Body of pancreas (tissue), 4 donors: ENCODE measurements at regions not wholly inside any gene's neighbourhood (a gene's known extent, or its start where the extent isn't known, plus 50 kb on each side); places are given as distances from the start of the nearest gene placed in this dataset.

Experiments used
- ATAC-seq: fragments of 150-250 bp; one replicate; pipeline ENCODE4 v1.9.1; 2016
- DNase-seq, 4 donors: peaks; one replicate each; pipeline ENCODE4 v3.0.0-alpha.2; 2019
- H3K27ac ChIP-seq, 4 donors: fragments of 200-600 bp; sonication (generic); 1 replicate in 3 of 4; 2 replicates in 1 of 4; pipeline versions ENCODE4 v1.5.1 to v1.6.1; 2016 to 2019; ENCODE audit warnings: mild to moderate bottlenecking in 1 of 4, mixed read lengths in 1 of 4, moderate library complexity in 1 of 4
- H3K27me3 ChIP-seq, 2 donors: fragments of 200-600 bp; sonication (generic); one replicate each; pipeline ENCODE4 v1.6.0; 2016; ENCODE audit warnings: mild to moderate bottlenecking in 1 of 2
- H3K36me3 ChIP-seq, 2 donors: fragments of 200-600 bp; sonication (generic); replicated peaks in 1 of 2; 2 replicates each; pipeline ENCODE4 v1.5.1; 2016; ENCODE audit warnings: low read depth in 2 of 2; ENCODE audit not compliant: insufficient read depth in 1 of 2
- H3K4me1 ChIP-seq: fragments of 200-600 bp; sonication (generic); one replicate; pipeline ENCODE4 v1.6.0; 2016
- H3K4me3 ChIP-seq, 2 donors: fragments of 200-600 bp; sonication (generic); 1 replicate in 1 of 2; 2 replicates in 1 of 2; pipeline ENCODE4 v1.5.1; 2016 to 2019
- H3K9me3 ChIP-seq, 3 donors: fragments of 200-600 bp; sonication (generic); 1 replicate in 2 of 3; 2 replicates in 1 of 3; pipeline ENCODE4 v1.5.1; 2016
- POLR2A ChIP-seq, 3 donors: fragments of 450-650 bp; IDR thresholded peaks; one replicate each; pipeline ENCODE4 v1.6.1; 2016; ENCODE audit warnings: antibody characterized with exemption in 3 of 3, mild to moderate bottlenecking in 2 of 3
- WGBS, 2 donors: methylation state at CpG; one replicate each; pipeline ENCODE4 v1.1.5; 2017; 5-methylcytosine and 5-hydroxymethylcytosine counted together
- intact Hi-C: fragments of 100-400 bp; cut with DNase I; formaldehyde crosslinking; loops from one replicate; pipeline ENCODE4 v1.15.1; 2023
- TF ChIP-seq, protein P1 (sequence below), 7 experiments: fragments of 450-650 bp in 4 of 7; fragments of 200-600 bp in 3 of 7; sonication (generic) in 3 of 7; IDR thresholded peaks; one replicate each; pipeline ENCODE4 v1.5.1; 2016 to 2019; ENCODE audit warnings: antibody characterized with exemption in 7 of 7

DNA sequence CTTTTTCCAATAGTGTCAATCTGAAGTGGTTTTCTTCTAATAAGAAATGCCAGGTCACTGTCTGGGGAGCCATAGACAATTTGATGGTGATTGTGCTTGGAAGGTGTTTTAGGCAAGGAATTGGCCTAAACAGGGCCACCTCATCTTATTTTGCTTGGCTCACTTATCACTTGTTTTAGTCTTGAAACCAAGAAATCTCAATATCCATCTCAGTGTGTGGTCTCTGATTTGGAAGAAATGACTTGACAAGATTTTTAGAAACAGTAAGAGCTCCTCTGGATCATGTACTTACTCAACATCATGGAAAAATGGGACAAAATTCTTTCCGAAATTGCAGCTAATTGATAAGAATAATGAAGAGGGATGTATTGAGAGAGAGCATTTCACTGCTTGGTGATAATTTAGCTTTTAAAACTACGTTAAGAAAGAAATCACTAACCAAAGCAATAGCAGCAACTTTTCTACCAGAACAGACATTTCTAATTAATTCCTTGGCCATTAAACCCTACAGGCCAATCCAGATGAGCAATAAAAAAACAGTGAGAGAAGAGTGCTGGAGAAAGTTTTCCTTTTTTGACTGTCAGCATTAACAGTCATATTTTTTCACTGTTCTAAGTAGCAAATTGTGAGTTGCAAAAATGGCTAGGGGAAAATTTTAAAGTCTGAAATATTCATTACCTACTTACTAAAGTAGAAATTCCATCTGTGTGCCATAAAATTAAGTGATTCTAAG, 157.3 kb downstream of the AEBP2 start:
- TF ChIP-seq, protein P1, sequence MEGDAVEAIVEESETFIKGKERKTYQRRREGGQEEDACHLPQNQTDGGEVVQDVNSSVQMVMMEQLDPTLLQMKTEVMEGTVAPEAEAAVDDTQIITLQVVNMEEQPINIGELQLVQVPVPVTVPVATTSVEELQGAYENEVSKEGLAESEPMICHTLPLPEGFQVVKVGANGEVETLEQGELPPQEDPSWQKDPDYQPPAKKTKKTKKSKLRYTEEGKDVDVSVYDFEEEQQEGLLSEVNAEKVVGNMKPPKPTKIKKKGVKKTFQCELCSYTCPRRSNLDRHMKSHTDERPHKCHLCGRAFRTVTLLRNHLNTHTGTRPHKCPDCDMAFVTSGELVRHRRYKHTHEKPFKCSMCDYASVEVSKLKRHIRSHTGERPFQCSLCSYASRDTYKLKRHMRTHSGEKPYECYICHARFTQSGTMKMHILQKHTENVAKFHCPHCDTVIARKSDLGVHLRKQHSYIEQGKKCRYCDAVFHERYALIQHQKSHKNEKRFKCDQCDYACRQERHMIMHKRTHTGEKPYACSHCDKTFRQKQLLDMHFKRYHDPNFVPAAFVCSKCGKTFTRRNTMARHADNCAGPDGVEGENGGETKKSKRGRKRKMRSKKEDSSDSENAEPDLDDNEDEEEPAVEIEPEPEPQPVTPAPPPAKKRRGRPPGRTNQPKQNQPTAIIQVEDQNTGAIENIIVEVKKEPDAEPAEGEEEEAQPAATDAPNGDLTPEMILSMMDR (IDR thresholded peaks at IDR 0.05): no peak
- TF ChIP-seq POLR2A (IDR thresholded peaks at IDR 0.05): no peak

DNA sequence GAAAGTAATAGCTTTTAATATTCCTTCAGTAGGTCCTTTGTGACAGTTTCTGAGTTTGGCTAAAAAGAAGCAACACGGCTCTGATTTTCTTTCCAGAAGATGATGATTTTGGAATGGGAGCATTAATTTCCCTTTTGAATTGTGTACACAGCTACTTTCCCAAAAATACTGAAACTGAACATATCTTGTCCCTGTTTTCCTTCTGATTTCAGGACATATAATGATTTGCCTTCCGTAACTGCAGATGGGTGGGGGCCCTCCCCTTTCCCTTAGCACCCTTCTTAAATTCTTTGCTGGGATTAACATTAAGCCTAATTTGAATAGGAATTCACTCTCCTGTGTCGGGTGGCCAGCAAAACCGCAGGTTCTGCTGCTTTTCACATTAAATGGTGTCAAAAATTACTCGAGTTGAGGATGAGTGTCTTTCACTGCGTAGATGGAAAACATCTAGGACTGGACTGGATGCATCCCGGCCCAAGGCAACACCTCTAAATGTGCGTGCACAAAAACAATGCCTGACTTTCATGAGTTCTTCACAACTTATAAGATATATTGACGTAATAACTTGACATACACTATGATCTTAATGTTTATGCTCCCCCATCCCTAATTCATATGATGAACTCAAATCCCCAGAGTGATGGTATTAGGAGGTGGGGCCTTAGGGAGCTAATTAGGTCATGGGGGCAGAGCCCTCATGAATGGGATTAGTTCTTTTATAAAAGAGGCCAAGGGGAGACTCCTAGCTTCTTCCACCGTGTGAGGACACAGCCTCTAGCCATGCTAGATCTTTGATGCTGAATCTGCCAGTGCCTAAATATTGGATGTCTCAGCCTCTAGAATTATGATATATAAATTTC, 158.1 kb downstream of the AEBP2 start:
- Histone ChIP-seq H3K27ac (no peak overlapping the region), H3K4me3 (no peak overlapping the region), H3K27me3 (no peaks in the 10 kb centered on the region), H3K36me3 (no peaks in the 10 kb centered on the region), H3K4me1 (no peaks in the 10 kb centered on the region), H3K9me3 (no peaks in the 10 kb centered on the region)
- TF ChIP-seq POLR2A (IDR thresholded peaks at IDR 0.05): no peak
- ATAC-seq (no peak), DNase-seq (no peak)
- intact Hi-C loops: no loop called here
- 73 to 84% methylated on average over 10 of the region's 10 CpGs for WGBS, 2 donors

More for the DNA sequence above, 157.3 kb downstream of the AEBP2 start:
- intact Hi-C loops: no loop called here
- WGBS, 2 donors: 63 to 84% methylated on average over 2 of the region's 2 CpGs
- H3K36me3 ChIP-seq: no peaks in the 10 kb centered on the region
- ATAC-seq (no peak), DNase-seq (no peak)
- H3K4me1 ChIP-seq: no peaks in the 10 kb centered on the region
- H3K9me3 ChIP-seq: no peaks in the 10 kb centered on the region
- no peaks in the 10 kb centered on the region for H3K27me3 ChIP-seq
- no peak overlapping the region for H3K4me3 ChIP-seq
- no peak overlapping the region for H3K27ac ChIP-seq

DNA sequence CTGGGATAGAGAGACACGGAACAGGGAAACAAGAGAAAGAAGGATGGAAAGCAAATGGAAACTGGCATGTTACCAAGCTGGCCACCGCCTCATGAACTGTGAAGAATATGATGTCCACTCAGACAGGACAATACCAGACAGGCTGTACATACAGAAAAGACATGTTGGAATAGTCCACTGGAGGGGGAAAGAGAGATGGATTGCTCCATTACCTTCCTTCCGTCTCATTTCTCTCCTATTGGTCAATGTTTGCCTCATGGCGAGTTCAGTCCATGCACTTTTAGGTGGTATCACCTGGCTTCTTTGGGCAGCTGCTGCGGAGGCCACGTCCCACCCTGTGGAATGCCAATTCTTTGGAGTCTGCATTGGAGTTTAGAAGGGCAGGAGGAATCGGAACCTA, 166.4 kb downstream of the AEBP2 start:
- intact Hi-C loops: no loop called here
- DNase-seq: no peak
- WGBS, 2 donors: 96 to 98% methylated on average over 7 of the region's 7 CpGs
- no peak overlapping the region for H3K4me3 ChIP-seq
- no peak overlapping the region for H3K27ac ChIP-seq
- no peaks in the 10 kb centered on the region for H3K27me3 ChIP-seq
- no peak for TF ChIP-seq POLR2A (IDR thresholded peaks at IDR 0.05)
- TF ChIP-seq, protein P1 (IDR thresholded peaks at IDR 0.05): no peak
- ATAC-seq: no peak
- H3K36me3 ChIP-seq: no peaks in the 10 kb centered on the region
- H3K9me3 ChIP-seq: no peaks in the 10 kb centered on the region
- no peaks in the 10 kb centered on the region for H3K4me1 ChIP-seq

DNA sequence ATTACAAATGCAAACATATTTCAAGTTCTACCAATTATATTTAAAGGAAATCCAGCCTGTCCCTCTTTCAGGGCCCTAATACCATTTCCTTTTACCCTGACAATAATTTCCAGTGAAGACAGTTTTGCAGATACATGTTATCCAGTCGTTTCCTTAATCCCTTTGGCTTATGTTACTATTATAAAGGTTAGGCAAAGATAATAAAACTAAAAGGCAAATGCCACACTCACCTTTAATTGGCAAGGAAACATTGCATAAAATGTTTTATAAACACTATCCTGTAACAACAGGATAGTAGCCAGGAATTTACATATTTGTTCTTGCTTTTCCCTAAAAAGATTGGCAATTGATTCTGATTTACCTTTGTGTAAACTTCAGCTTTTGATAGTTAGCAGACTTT, 168.7 kb downstream of the AEBP2 start:
- TF ChIP-seq, protein P1 (IDR thresholded peaks at IDR 0.05): no peak
- Histone ChIP-seq H3K4me3 (no peak overlapping the region), H3K27ac (no peak overlapping the region), H3K36me3 (no peaks in the 10 kb centered on the region), H3K9me3 (no peaks in the 10 kb centered on the region), H3K4me1 (no peaks in the 10 kb centered on the region), H3K27me3 (no peaks in the 10 kb centered on the region)
- DNase-seq (no peak), ATAC-seq (no peak)
- WGBS, 2 donors: 50 to 59% methylated on average over 1 of the region's 1 CpG
- intact Hi-C loops: no loop called here

DNA sequence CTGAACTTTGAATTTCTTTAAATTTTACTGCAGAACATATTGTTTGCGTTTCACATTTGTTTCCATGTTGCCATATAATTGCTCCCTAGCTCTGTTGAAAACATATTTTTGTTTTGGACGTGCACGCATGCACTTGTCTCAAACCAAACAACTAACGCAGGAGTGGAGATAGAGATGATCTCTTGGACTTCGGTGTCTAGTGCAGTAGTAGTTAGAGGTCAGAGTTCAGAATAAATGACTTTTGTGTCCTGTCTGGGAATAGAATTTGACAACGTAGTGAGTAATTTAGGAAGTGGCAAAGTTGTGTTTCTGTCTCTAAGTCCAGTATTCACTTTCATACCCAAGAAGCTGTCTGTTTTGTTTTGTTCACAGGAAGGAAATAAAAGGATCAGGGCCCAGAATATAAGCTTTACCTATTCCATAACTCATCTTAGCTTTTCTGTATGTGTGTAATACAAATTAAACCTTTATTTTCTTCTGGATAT, 173.8 kb downstream of the AEBP2 start:
- ATAC-seq (no peak), DNase-seq (no peak)
- Histone ChIP-seq H3K4me3 (no peak overlapping the region), H3K4me1 (no peaks in the 10 kb centered on the region), H3K36me3 (no peaks in the 10 kb centered on the region), H3K9me3 (no peaks in the 10 kb centered on the region), H3K27me3 (no peaks in the 10 kb centered on the region), H3K27ac (no peak overlapping the region)
- TF ChIP-seq, protein P1 (IDR thresholded peaks at IDR 0.05): no peak
- TF ChIP-seq POLR2A (IDR thresholded peaks at IDR 0.05): no peak
- 89 to 90% methylated on average over 6 of the region's 6 CpGs for whole genome bisulfite sequencing, 2 donors
- intact Hi-C loops: no loop called here
